ENCODE measurements at regions not wholly inside any gene's neighbourhood (a gene's known extent, or its start where the extent isn't known, plus 50 kb on each side); places are given as distances from the start of the nearest gene placed in this dataset.

- intact Hi-C loops (cut with DNase I) = no loop called here
- 32 to 51% (median 36%) methylated on average over 2 of the region's 2 CpGs for WGBS, 3 donors
These were observed 356.6 kb upstream of the GRM7 start for GRCh38 chr3:6504347-6504746.

GRCh38 chr3:6504834-6505233, 356.1 kb upstream of the GRM7 start:
- H3K9me3 ChIP-seq = no peaks in the 10 kb centered on the region
- TF ChIP-seq EP300 (IDR thresholded peaks at IDR 0.05) (no peak), POLR2A (IDR thresholded peaks at IDR 0.05) (no peak), CTCF (IDR thresholded peaks at IDR 0.05) (no peak)
- intact Hi-C loops (cut with DNase I) = no loop called here
- H3K4me1 ChIP-seq (ENCODE audit: insufficient read depth) = no peaks in the 10 kb centered on the region
- no peak overlapping the region for H3K27ac ChIP-seq
- H3K36me3 ChIP-seq = no peaks in the 10 kb centered on the region
- DNase-seq = no peak
- no peak overlapping the region for H3K4me3 ChIP-seq
- 94 to 97% (median 94%) methylated on average over 3 of the region's 3 CpGs for WGBS, 3 donors
- no peaks in the 10 kb centered on the region for H3K27me3 ChIP-seq

More at GRCh38 chr3:6504347-6504746, 356.6 kb upstream of the GRM7 start:
- Histone ChIP-seq H3K4me3 (no peak overlapping the region), H3K4me1 (ENCODE audit: insufficient read depth) (no peaks in the 10 kb centered on the region), H3K36me3 (no peaks in the 10 kb centered on the region), H3K27me3 (no peaks in the 10 kb centered on the region), H3K27ac (no peak overlapping the region), H3K9me3 (no peaks in the 10 kb centered on the region)
- TF ChIP-seq CTCF (IDR thresholded peaks at IDR 0.05) (no peak), EP300 (IDR thresholded peaks at IDR 0.05) (no peak), POLR2A (IDR thresholded peaks at IDR 0.05) (no peak)
- DNase-seq = no peak

- no peaks in the 10 kb centered on the region for H3K4me1 ChIP-seq (ENCODE audit: insufficient read depth)
- H3K9me3 ChIP-seq = no peaks in the 10 kb centered on the region
- DNase-seq = no peak
- no peak overlapping the region for H3K27ac ChIP-seq
- no peaks in the 10 kb centered on the region for H3K27me3 ChIP-seq
- 80 to 85% (median 81%) methylated on average over 2 of the region's 2 CpGs for WGBS, 3 donors
- no peak for TF ChIP-seq EP300 (IDR thresholded peaks at IDR 0.05)
- no peak for TF ChIP-seq CTCF (IDR thresholded peaks at IDR 0.05)
- TF ChIP-seq POLR2A (IDR thresholded peaks at IDR 0.05) = no peak
- intact Hi-C loops (cut with DNase I) = no loop called here
- no peak overlapping the region for H3K4me3 ChIP-seq
- no peaks in the 10 kb centered on the region for H3K36me3 ChIP-seq
These were observed 352.5 kb upstream of the GRM7 start for GRCh38 chr3:6508410-6508759.

GRCh38 chr3:6509576-6509975, 351.3 kb upstream of the GRM7 start:
- intact Hi-C loops (cut with DNase I) = no loop called here
- Histone ChIP-seq H3K27ac (no peak overlapping the region), H3K36me3 (no peaks in the 10 kb centered on the region), H3K4me1 (ENCODE audit: insufficient read depth) (no peaks in the 10 kb centered on the region), H3K4me3 (no peak overlapping the region), H3K27me3 (no peaks in the 10 kb centered on the region), H3K9me3 (no peaks in the 10 kb centered on the region)
- no peak for TF ChIP-seq POLR2A (IDR thresholded peaks at IDR 0.05)
- no peak for TF ChIP-seq EP300 (IDR thresholded peaks at IDR 0.05)
- no peak for TF ChIP-seq CTCF (IDR thresholded peaks at IDR 0.05)
- WGBS, 3 donors = 84 to 93% (median 87%) methylated on average over 4 of the region's 4 CpGs
- no peak for DNase-seq

GRCh38 chr3:6510713-6511112, 350.2 kb upstream of the GRM7 start:
- no peaks in the 10 kb centered on the region for H3K36me3 ChIP-seq
- WGBS, 3 donors = 8 to 10% (median 9%) methylated on average over 1 of the region's 1 CpG
- intact Hi-C loops (cut with DNase I) = no loop called here
- no peak overlapping the region for H3K27ac ChIP-seq
- H3K4me3 ChIP-seq = no peak overlapping the region
- no peak for TF ChIP-seq EP300 (IDR thresholded peaks at IDR 0.05)
- no peak for TF ChIP-seq CTCF (IDR thresholded peaks at IDR 0.05)
- TF ChIP-seq POLR2A (IDR thresholded peaks at IDR 0.05) = no peak
- no peaks in the 10 kb centered on the region for H3K27me3 ChIP-seq
- no peaks in the 10 kb centered on the region for H3K9me3 ChIP-seq
- H3K4me1 ChIP-seq (ENCODE audit: insufficient read depth) = no peaks in the 10 kb centered on the region
- DNase-seq = no peak
